KMS-11 (cell line): ENCODE measurements at regions not wholly inside any gene's neighbourhood (a gene's known extent, or its start where the extent isn't known, plus 50 kb on each side); places are given as distances from the start of the nearest gene placed in this dataset.

Experiments
- H2AFZ ChIP-seq: fragments of 200-600 bp; sonication (generic); 2 replicates; pipeline ENCODE4 v1.6.1; 2016; ENCODE audit warnings: antibody characterized with exemption, mixed run types, low read depth
- H3K27ac ChIP-seq: fragments of 200-600 bp; sonication (generic); 2 replicates; pipeline ENCODE4 v1.6.1; 2016; ENCODE audit warnings: mild to moderate bottlenecking, mixed run types
- H3K27me3 ChIP-seq: fragments of 200-600 bp; sonication (generic); 2 replicates; pipeline ENCODE4 v1.6.1; 2017; ENCODE audit warnings: mild to moderate bottlenecking, low read depth, mixed run types, moderate library complexity; ENCODE audit not compliant: insufficient read depth
- H3K36me3 ChIP-seq: fragments of 200-600 bp; sonication (generic); 2 replicates; pipeline ENCODE4 v1.6.1; 2017; ENCODE audit warnings: mild to moderate bottlenecking, mixed run types; ENCODE audit not compliant: insufficient read depth
- H3K4me1 ChIP-seq: fragments of 200-600 bp; sonication (generic); 2 replicates; pipeline ENCODE4 v1.6.1; 2016; ENCODE audit warnings: mild to moderate bottlenecking, low read depth, mixed run types; ENCODE audit not compliant: poor library complexity, severe bottlenecking
- H3K4me2 ChIP-seq: fragments of 200-600 bp; sonication (generic); 2 replicates; pipeline ENCODE4 v1.7.0; 2016; ENCODE audit warnings: mild to moderate bottlenecking, mixed run types
- H3K4me3 ChIP-seq: fragments of 200-600 bp; sonication (generic); IDR thresholded peaks from 2 replicates; pipeline ENCODE4 v1.6.1; 2017; ENCODE audit warnings: low read depth, low read length, mixed read lengths; ENCODE audit not compliant: insufficient read depth
- H3K79me2 ChIP-seq: fragments of 200-600 bp; sonication (generic); 2 replicates; pipeline ENCODE4 v1.6.1; 2016; ENCODE audit warnings: low read depth, mixed run types; ENCODE audit not compliant: insufficient read depth
- H3K9ac ChIP-seq: fragments of 200-600 bp; sonication (generic); 2 replicates; pipeline ENCODE4 v1.6.1; 2016; ENCODE audit warnings: mild to moderate bottlenecking, mixed run types
- H4K20me1 ChIP-seq: fragments of 200-600 bp; sonication (generic); 2 replicates; pipeline ENCODE4 v1.6.1; 2016; ENCODE audit warnings: mild to moderate bottlenecking, mixed run types; ENCODE audit not compliant: insufficient read depth
- CTCF ChIP-seq: fragments of 200-600 bp; sonication (generic); conservative IDR thresholded peaks from 2 replicates; pipeline ENCODE4 v1.6.1; 2017; ENCODE audit warnings: low read depth, mild to moderate bottlenecking, antibody characterized with exemption, low read length, moderate library complexity, mixed read lengths

- Histone ChIP-seq H3K4me2 (no peak overlapping the region), H3K27ac (no peak overlapping the region)
Observed at GRCh38 chr4:24089851-24090534, 200.1 kb upstream of the PPARGC1A start.

GRCh38 chr4:24080871-24081270 lies 191.0 kb upstream of the PPARGC1A start:
- H2AFZ ChIP-seq, result no peak overlapping the region
- no peak overlapping the region for H3K4me3 ChIP-seq
- H3K27me3 ChIP-seq, result no peaks in the 10 kb centered on the region
- H3K9ac ChIP-seq, result no peak overlapping the region
- H3K79me2 ChIP-seq, result no peaks in the 10 kb centered on the region
- no peaks in the 10 kb centered on the region for H4K20me1 ChIP-seq
- H3K4me1 ChIP-seq, result no peaks in the 10 kb centered on the region
- no peak overlapping the region for H3K27ac ChIP-seq
- H3K36me3 ChIP-seq, result no peaks in the 10 kb centered on the region
- no peak overlapping the region for H3K4me2 ChIP-seq
- TF ChIP-seq CTCF, result no peak

More at GRCh38 chr4:24089851-24090534, 200.1 kb upstream of the PPARGC1A start:
- H3K9ac ChIP-seq, result no peak overlapping the region
- no peaks in the 10 kb centered on the region for H3K36me3 ChIP-seq
- H4K20me1 ChIP-seq, result no peaks in the 10 kb centered on the region
- H3K4me1 ChIP-seq, result no peaks in the 10 kb centered on the region
- H3K27me3 ChIP-seq, result no peaks in the 10 kb centered on the region
- no peak for TF ChIP-seq CTCF
- no peak overlapping the region for H3K4me3 ChIP-seq
- no peak overlapping the region for H2AFZ ChIP-seq
- no peaks in the 10 kb centered on the region for H3K79me2 ChIP-seq

GRCh38 chr4:24078347-24078962 lies 188.6 kb upstream of the PPARGC1A start:
- TF ChIP-seq CTCF, result no peak
- Histone ChIP-seq H3K27ac (no peak overlapping the region), H2AFZ (no peak overlapping the region), H3K9ac (no peak overlapping the region), H4K20me1 (no peaks in the 10 kb centered on the region), H3K27me3 (no peaks in the 10 kb centered on the region), H3K36me3 (no peaks in the 10 kb centered on the region), H3K4me2 (no peak overlapping the region), H3K79me2 (no peaks in the 10 kb centered on the region), H3K4me3 (no peak overlapping the region), H3K4me1 (no peaks in the 10 kb centered on the region)

GRCh38 chr4:24076811-24077210 lies 187.0 kb upstream of the PPARGC1A start:
- no peak for TF ChIP-seq CTCF
- Histone ChIP-seq H3K27me3 (no peaks in the 10 kb centered on the region), H2AFZ (no peak overlapping the region)

More at GRCh38 chr4:24076811-24077210, 187.0 kb upstream of the PPARGC1A start:
- no peaks in the 10 kb centered on the region for H3K79me2 ChIP-seq
- no peak overlapping the region for H3K4me3 ChIP-seq
- H3K4me1 ChIP-seq, result no peaks in the 10 kb centered on the region
- H3K27ac ChIP-seq, result no peak overlapping the region
- no peaks in the 10 kb centered on the region for H4K20me1 ChIP-seq
- no peak overlapping the region for H3K9ac ChIP-seq
- H3K36me3 ChIP-seq, result no peaks in the 10 kb centered on the region
- no peak overlapping the region for H3K4me2 ChIP-seq
